SK-N-SH (cell line): ENCODE measurements at regions not wholly inside any gene's neighbourhood (a gene's known extent, or its start where the extent isn't known, plus 50 kb on each side); places are given as distances from the start of the nearest gene placed in this dataset.

Experiments
- CTCF ChIA-PET: fragments of 300-600, 350-600 bp; formaldehyde crosslinking; extraction: SDS; loops from one replicate; lab custom pipeline; 2021; lab: Yijun Ruan, JAX
- POLR2A ChIA-PET: fragments of 350-600 bp; sonication (Branson Sonifier 250); formaldehyde crosslinking; extraction: SDS; loops from one replicate; lab custom pipeline; 2020; ENCODE audit warnings: antibody characterized with exemption, inconsistent platforms; lab: Yijun Ruan, JAX
- DNase-seq: peaks from one replicate; pipeline ENCODE4 v3.0.0; 2012
- H2AFZ ChIP-seq: fragments of 200-600 bp; sonication (generic); 2 replicates; pipeline ENCODE4 v1.8.1; 2016; ENCODE audit warnings: antibody characterized with exemption, mild to moderate bottlenecking, low read depth
- H3F3A ChIP-seq: fragments of 200-600 bp; sonication (generic); replicated peaks from 2 replicates; pipeline ENCODE3; 2016; ENCODE audit warnings: antibody characterized with exemption, mild to moderate bottlenecking; ENCODE audit not compliant: insufficient read depth
- H3K27ac ChIP-seq, 2 experiments: fragments of 200-500 bp in 1 of 2; fragments of 200-600 bp in 1 of 2; sonication (Bioruptor generic) in 1 of 2; sonication (generic), shearing (Covaris generic) in 1 of 2; 2 replicates each; pipeline versions ENCODE4 v1.5.1 to v1.6.1; 2014 to 2016; ENCODE audit warnings: low read depth in 2 of 2, inconsistent platforms in 1 of 2, low read length in 1 of 2, mild to moderate bottlenecking in 1 of 2, mixed read lengths in 1 of 2
- H3K27me3 ChIP-seq: fragments of 200-600 bp; sonication (generic), shearing (Covaris generic); 2 replicates; pipeline ENCODE4 v1.6.1; 2016; ENCODE audit warnings: mixed run types; ENCODE audit not compliant: insufficient read depth
- H3K36me3 ChIP-seq, 2 experiments: fragments of 200-500 bp in 1 of 2; fragments of 200-600 bp in 1 of 2; sonication (Bioruptor generic) in 1 of 2; sonication (generic) in 1 of 2; replicated peaks in 1 of 2; 2 replicates each; pipeline versions ENCODE3 to v1.5.1; 2014 to 2016; ENCODE audit warnings: low read length in 1 of 2, mild to moderate bottlenecking in 1 of 2; ENCODE audit not compliant: insufficient read depth in 2 of 2, control insufficient read depth in 1 of 2
- H3K4me1 ChIP-seq, 2 experiments: fragments of 200-500 bp in 1 of 2; fragments of 200-600 bp in 1 of 2; sonication (Bioruptor generic) in 1 of 2; sonication (generic), shearing (Covaris generic) in 1 of 2; 2 replicates each; pipeline versions ENCODE4 v1.5.1 to v1.6.1; 2014 to 2016; ENCODE audit warnings: low read depth in 1 of 2, low read length in 1 of 2, mixed run types in 1 of 2; ENCODE audit not compliant: insufficient read depth in 2 of 2, control insufficient read depth in 1 of 2
- H3K4me2 ChIP-seq: fragments of 200-600 bp; sonication (generic), shearing (Covaris generic); 2 replicates; pipeline ENCODE4 v1.6.1; 2017; ENCODE audit warnings: mixed run types
- H3K4me3 ChIP-seq, 2 experiments: fragments of 200-500 bp in 1 of 2; fragments of 200-600 bp in 1 of 2; sonication (Bioruptor generic) in 1 of 2; sonication (generic), shearing (Covaris generic) in 1 of 2; 2 replicates each; pipeline versions ENCODE4 v1.5.1 to v1.8.1; 2014 to 2016; ENCODE audit warnings: low read depth in 2 of 2, inconsistent platforms in 1 of 2, low read length in 1 of 2, mild to moderate bottlenecking in 1 of 2, mixed read lengths in 1 of 2, moderate library complexity in 1 of 2
- H3K79me2 ChIP-seq: fragments of 200-600 bp; sonication (generic); 2 replicates; pipeline ENCODE4 v1.8.1; 2017; ENCODE audit warnings: mild to moderate bottlenecking; ENCODE audit not compliant: insufficient read depth
- H3K9ac ChIP-seq: fragments of 200-600 bp; sonication (generic); 2 replicates; pipeline ENCODE4 v1.6.1; 2017; ENCODE audit warnings: mixed run types
- H3K9me2 ChIP-seq: fragments of 200-600 bp; sonication (generic); 2 replicates; pipeline ENCODE4 v1.6.1; 2017; ENCODE audit warnings: mixed run types
- H3K9me3 ChIP-seq: fragments of 200-600 bp; sonication (generic); 2 replicates; pipeline ENCODE4 v1.6.1; 2017; ENCODE audit warnings: mixed run types, mild to moderate bottlenecking, moderate library complexity
- H4K20me1 ChIP-seq: fragments of 200-600 bp; sonication (generic); 2 replicates; pipeline ENCODE4 v1.6.1; 2017; ENCODE audit warnings: mild to moderate bottlenecking, mixed run types; ENCODE audit not compliant: insufficient read depth
- CTCF ChIP-seq: fragments of 200-600 bp; sonication (generic); IDR thresholded peaks from 2 replicates; pipeline ENCODE4 v1.6.1; 2017; ENCODE audit warnings: antibody characterized with exemption, mild to moderate bottlenecking, moderate library complexity
- EP300 ChIP-seq, 2 experiments: IDR thresholded peaks; 2 replicates each; pipeline versions ENCODE4 v1.4.0 to v1.6.1; 2012; ENCODE audit warnings: borderline replicate concordance in 1 of 2, low read depth in 1 of 2, low read length in 1 of 2
- FOSL2 ChIP-seq: IDR thresholded peaks from 2 replicates; pipeline ENCODE4 v1.4.0; 2012; ENCODE audit warnings: low read depth, mild to moderate bottlenecking, moderate library complexity, borderline replicate concordance
- FOXM1 ChIP-seq: IDR thresholded peaks from 2 replicates; pipeline ENCODE4 v1.4.0; 2012; ENCODE audit warnings: low read depth, mild to moderate bottlenecking
- GABPA ChIP-seq: IDR thresholded peaks from 2 replicates; pipeline ENCODE4 v1.4.0; 2012; ENCODE audit warnings: low read depth, mild to moderate bottlenecking
- GATA2 ChIP-seq: sonication (generic); formaldehyde crosslinking; IDR thresholded peaks from 2 replicates; pipeline ENCODE4 v1.5.0; 2020; ENCODE audit warnings: mild to moderate bottlenecking, missing genetic modification reagents
- IRF3 ChIP-seq: fragments of 150-350 bp; IDR thresholded peaks from 2 replicates; pipeline ENCODE4 v1.6.1; 2016; ENCODE audit warnings: mild to moderate bottlenecking, low read depth, low read length
- MAX ChIP-seq: IDR thresholded peaks from 2 replicates; pipeline ENCODE4 v1.4.0; 2012; ENCODE audit warnings: low read depth
- MXI1 ChIP-seq: IDR thresholded peaks from 2 replicates; pipeline ENCODE4 v1.6.1; 2012; ENCODE audit warnings: mild to moderate bottlenecking, low read depth, low read length, improper control_type of control experiment
- NRF1 ChIP-seq: IDR thresholded peaks from 2 replicates; pipeline ENCODE4 v1.6.1; 2012; ENCODE audit warnings: low read depth, mild to moderate bottlenecking, low read length
- PBX3 ChIP-seq: IDR thresholded peaks from 2 replicates; pipeline ENCODE4; 2012
- RCOR1 ChIP-seq: fragments of 150-350 bp; IDR thresholded peaks from 2 replicates; pipeline ENCODE4 v1.6.1; 2017; ENCODE audit warnings: antibody characterized with exemption, low read length
- RFX5 ChIP-seq: IDR thresholded peaks from 2 replicates; pipeline ENCODE4 v1.6.1; 2012; ENCODE audit warnings: mild to moderate bottlenecking, improper control_type of control experiment, low read length
- SIN3A ChIP-seq: IDR thresholded peaks from 2 replicates; pipeline ENCODE4 v1.6.1; 2012; ENCODE audit warnings: low read depth, mild to moderate bottlenecking, low read length, moderate library complexity, borderline replicate concordance
- YY1 ChIP-seq: IDR thresholded peaks from 2 replicates; pipeline ENCODE4 v1.4.0; 2012; ENCODE audit warnings: low read depth, mild to moderate bottlenecking
- WGBS: methylation state at CpG from one replicate; pipeline ENCODE4 v1.1.6; 2017; ENCODE audit warnings: low lambda C conversion rate; 5-methylcytosine and 5-hydroxymethylcytosine counted together
- TF ChIP-seq, protein P1 (sequence below): IDR thresholded peaks from 2 replicates; pipeline ENCODE4 v1.4.0; 2012; ENCODE audit warnings: low read depth, borderline replicate concordance

- H4K20me1 ChIP-seq = no peaks in the 10 kb centered on the region
- H3K9ac ChIP-seq = no peak overlapping the region
- no peaks in the 10 kb centered on the region for H3K27me3 ChIP-seq
- 2% methylated on average over 2 of the region's 2 CpGs for WGBS
- H3K4me3 ChIP-seq = no peak overlapping the region
- no peaks in the 10 kb centered on the region for H3K4me1 ChIP-seq
- H3K9me2 ChIP-seq = no peaks in the 10 kb centered on the region
- no peak overlapping the region for H2AFZ ChIP-seq
- no peaks in the 10 kb centered on the region for H3F3A ChIP-seq
- H3K4me2 ChIP-seq = no peak overlapping the region
- no peaks in the 10 kb centered on the region for H3K9me3 ChIP-seq
- ChIA-PET CTCF (no interaction called here), POLR2A (no interaction called here)
- H3K27ac ChIP-seq = no peak overlapping the region
- H3K36me3 ChIP-seq = no peaks in the 10 kb centered on the region
- H3K79me2 ChIP-seq = no peaks in the 10 kb centered on the region
- no peak for DNase-seq
- TF ChIP-seq SIN3A (no peak), MXI1 (no peak), FOXM1 (no peak), FOSL2 (no peak), EP300 (IDR thresholded peaks at IDR 0.05; ENCODE audit: borderline replicate concordance in 1 of 2, low read depth in 1 of 2, low read length in 1 of 2) (no peak), YY1 (no peak), MAX (no peak), RFX5 (no peak), PBX3 (no peak), GABPA (no peak), CTCF (no peak), GATA2 (no peak), RCOR1 (no peak), NRF1 (no peak), IRF3 (no peak)
- TF ChIP-seq, protein P1, sequence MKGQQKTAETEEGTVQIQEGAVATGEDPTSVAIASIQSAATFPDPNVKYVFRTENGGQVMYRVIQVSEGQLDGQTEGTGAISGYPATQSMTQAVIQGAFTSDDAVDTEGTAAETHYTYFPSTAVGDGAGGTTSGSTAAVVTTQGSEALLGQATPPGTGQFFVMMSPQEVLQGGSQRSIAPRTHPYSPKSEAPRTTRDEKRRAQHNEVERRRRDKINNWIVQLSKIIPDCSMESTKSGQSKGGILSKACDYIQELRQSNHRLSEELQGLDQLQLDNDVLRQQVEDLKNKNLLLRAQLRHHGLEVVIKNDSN = no peak
Observed at GRCh38 chr3:82493858-82494257, 732.4 kb upstream of the GBE1 start.
